H1 (cell line): ENCODE measurements at regions not wholly inside any gene's neighbourhood (a gene's known extent, or its start where the extent isn't known, plus 50 kb on each side); places are given as distances from the start of the nearest gene placed in this dataset.

Experiments
- CBX5 ChIP-seq: fragments of 300-800, 300-1000 bp; sonication (generic); IDR thresholded peaks from 2 replicates; pipeline ENCODE4 v1.7.1; 2016; ENCODE audit warnings: antibody characterized with exemption, low read length, low read depth
- EP300 ChIP-seq, 2 experiments: IDR thresholded peaks; 1 replicate in 1 of 2; 2 replicates in 1 of 2; pipeline ENCODE4 v1.6.1; 2011 to 2012; ENCODE audit warnings: low read depth in 2 of 2, low read length in 2 of 2, mild to moderate bottlenecking in 2 of 2, borderline replicate concordance in 1 of 2, inconsistent platforms in 1 of 2, moderate library complexity in 1 of 2
- POLR2AphosphoS5 ChIP-seq: IDR thresholded peaks from 2 replicates; pipeline ENCODE4 v1.6.1; 2011; ENCODE audit warnings: low read depth, low read length
- POU5F1 ChIP-seq: IDR thresholded peaks from 2 replicates; pipeline ENCODE4 v1.6.1; 2011; ENCODE audit warnings: low read depth, mild to moderate bottlenecking, low read length, moderate library complexity
- TF ChIP-seq, protein P1 (sequence below), 3 experiments: IDR thresholded peaks; 1 replicate in 2 of 3; 2 replicates in 1 of 3; pipeline versions ENCODE4 v1.5.1 to v1.6.1; 2011; ENCODE audit warnings: low read length in 3 of 3, mild to moderate bottlenecking in 3 of 3, inconsistent platforms in 2 of 3, low read depth in 1 of 3, moderate library complexity in 1 of 3; ENCODE audit not compliant: insufficient read depth in 1 of 3; ENCODE audit errors: control extremely low read depth in 1 of 3

DNA sequence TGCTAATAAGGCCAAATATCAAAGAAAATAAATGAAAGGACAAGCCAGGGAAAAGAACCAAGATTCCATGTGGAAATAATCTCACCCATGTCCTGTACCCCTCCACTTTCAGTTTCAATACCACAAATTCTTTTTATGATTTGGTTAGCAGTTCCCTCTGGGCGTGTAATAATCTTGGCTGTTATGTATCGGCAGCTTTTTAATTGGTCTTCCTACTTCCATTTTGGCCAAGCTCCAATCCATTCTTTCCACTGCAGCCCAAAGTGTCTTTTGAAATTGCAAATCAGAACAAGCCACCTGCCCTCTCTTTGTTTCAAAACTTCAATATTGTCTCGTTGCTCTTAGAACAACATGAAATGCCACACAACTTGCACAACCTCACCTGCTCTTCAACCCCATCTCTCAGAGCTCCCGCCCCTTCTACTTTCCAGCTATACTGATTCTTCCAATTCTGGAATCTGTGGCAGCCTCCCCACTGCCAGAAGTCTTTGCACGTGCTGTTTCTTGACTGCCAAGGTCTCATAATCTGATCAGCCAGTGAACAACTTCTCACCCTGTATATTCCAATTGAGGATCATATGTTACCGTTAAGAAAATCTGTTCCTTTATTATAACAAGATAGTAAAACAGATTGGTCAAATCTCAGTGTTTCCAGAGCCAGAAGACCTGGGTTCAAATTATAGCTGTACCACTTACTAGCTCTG, 354.5 kb downstream of the CBLN4 start:
- TF ChIP-seq CBX5: no peak
- TF ChIP-seq, protein P1, sequence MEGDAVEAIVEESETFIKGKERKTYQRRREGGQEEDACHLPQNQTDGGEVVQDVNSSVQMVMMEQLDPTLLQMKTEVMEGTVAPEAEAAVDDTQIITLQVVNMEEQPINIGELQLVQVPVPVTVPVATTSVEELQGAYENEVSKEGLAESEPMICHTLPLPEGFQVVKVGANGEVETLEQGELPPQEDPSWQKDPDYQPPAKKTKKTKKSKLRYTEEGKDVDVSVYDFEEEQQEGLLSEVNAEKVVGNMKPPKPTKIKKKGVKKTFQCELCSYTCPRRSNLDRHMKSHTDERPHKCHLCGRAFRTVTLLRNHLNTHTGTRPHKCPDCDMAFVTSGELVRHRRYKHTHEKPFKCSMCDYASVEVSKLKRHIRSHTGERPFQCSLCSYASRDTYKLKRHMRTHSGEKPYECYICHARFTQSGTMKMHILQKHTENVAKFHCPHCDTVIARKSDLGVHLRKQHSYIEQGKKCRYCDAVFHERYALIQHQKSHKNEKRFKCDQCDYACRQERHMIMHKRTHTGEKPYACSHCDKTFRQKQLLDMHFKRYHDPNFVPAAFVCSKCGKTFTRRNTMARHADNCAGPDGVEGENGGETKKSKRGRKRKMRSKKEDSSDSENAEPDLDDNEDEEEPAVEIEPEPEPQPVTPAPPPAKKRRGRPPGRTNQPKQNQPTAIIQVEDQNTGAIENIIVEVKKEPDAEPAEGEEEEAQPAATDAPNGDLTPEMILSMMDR (IDR thresholded peaks at IDR 0.05; ENCODE audit: control extremely low read depth in 1 of 3, insufficient read depth in 1 of 3, low read depth in 1 of 3, low read length in 3 of 3): no peak
- no peak for TF ChIP-seq POU5F1
- TF ChIP-seq EP300 (IDR thresholded peaks at IDR 0.05; ENCODE audit: borderline replicate concordance in 1 of 2, low read depth in 2 of 2, low read length in 2 of 2): no peak
- TF ChIP-seq POLR2AphosphoS5: no peak
